K562 (cell line): ENCODE measurements at regions not wholly inside any gene's neighbourhood (a gene's known extent, or its start where the extent isn't known, plus 50 kb on each side); places are given as distances from the start of the nearest gene placed in this dataset.

ENCODE experiments used
- CBX5 ChIP-seq: IDR thresholded peaks from 2 replicates; pipeline ENCODE4 v1.6.1; 2014; ENCODE audit warnings: low read depth, borderline replicate concordance
- DMBX1 ChIP-seq: fragments of 250-450 bp; sonication (Bioruptor Pico); IDR thresholded peaks from 2 replicates; pipeline ENCODE4 v1.8.0; 2022; ENCODE audit warnings: inconsistent platforms, mild to moderate bottlenecking, moderate library complexity, borderline replicate concordance
- GTF2B ChIP-seq: IDR thresholded peaks from 2 replicates; pipeline ENCODE4 v1.6.1; 2011; ENCODE audit not compliant: insufficient read length; ENCODE audit errors: extremely low read depth
- PTRF ChIP-seq: fragments of 450-650 bp; IDR thresholded peaks from 2 replicates; pipeline ENCODE4 v1.6.1; 2016; ENCODE audit warnings: mild to moderate bottlenecking, missing genetic modification characterization, missing compliant biosample characterization
- RUNX1 ChIP-seq: sonication (generic); IDR thresholded peaks from 2 replicates; pipeline ENCODE4 v1.6.1; 2016; ENCODE audit warnings: antibody characterized with exemption, low read depth
- SIX5 ChIP-seq, 2 experiments: IDR thresholded peaks; 2 replicates each; pipeline ENCODE4 v1.6.1; 2011; ENCODE audit warnings: low read length in 2 of 2, borderline replicate concordance in 1 of 2, low read depth in 1 of 2, mild to moderate bottlenecking in 1 of 2, moderate library complexity in 1 of 2; ENCODE audit not compliant: insufficient read depth in 1 of 2
- SMAD2 ChIP-seq: fragments of 150-350 bp; IDR thresholded peaks from 2 replicates; pipeline ENCODE4 v1.6.1; 2014; ENCODE audit warnings: low read depth, mild to moderate bottlenecking, low read length
- SMARCA5 ChIP-seq: fragments of 450-650 bp; IDR thresholded peaks from 2 replicates; pipeline ENCODE4 v1.6.1; 2016
- TCF3 ChIP-seq: sonication (generic); formaldehyde crosslinking; IDR thresholded peaks from 2 replicates; pipeline ENCODE4 v1.4.0; 2020; ENCODE audit warnings: mild to moderate bottlenecking, missing genetic modification reagents
- THRB ChIP-seq: fragments of 450-650 bp; formaldehyde crosslinking; conservative IDR thresholded peaks from 2 replicates; pipeline ENCODE4 v1.4.0; 2022; ENCODE audit warnings: mild to moderate bottlenecking, missing genetic modification characterization
- ZNF512 ChIP-seq: IDR thresholded peaks from 2 replicates; pipeline ENCODE4 v1.6.1; 2016; ENCODE audit warnings: missing genetic modification characterization, missing compliant biosample characterization

GRCh38 chr2:16021611-16022363, 81.4 kb downstream of the MYCN start (continued):
- TF ChIP-seq THRB (CRISPR knock-in tag) (no peak), CBX5 (no peak), ZNF512 (tag) (no peak), SMAD2 (no peak), RUNX1 (no peak), GTF2B (no peak), SIX5 (IDR thresholded peaks at IDR 0.05; ENCODE audit: borderline replicate concordance in 1 of 2, insufficient read depth in 1 of 2, low read depth in 1 of 2, low read length in 2 of 2) (no peak), SMARCA5 (no peak), TCF3 (CRISPR knock-in tag) (no peak), DMBX1 (CRISPR knock-in tag) (no peak), PTRF (tag) (no peak)
